ENCODE measurements at regions not wholly inside any gene's neighbourhood (a gene's known extent, or its start where the extent isn't known, plus 50 kb on each side); places are given as distances from the start of the nearest gene placed in this dataset.

DNA sequence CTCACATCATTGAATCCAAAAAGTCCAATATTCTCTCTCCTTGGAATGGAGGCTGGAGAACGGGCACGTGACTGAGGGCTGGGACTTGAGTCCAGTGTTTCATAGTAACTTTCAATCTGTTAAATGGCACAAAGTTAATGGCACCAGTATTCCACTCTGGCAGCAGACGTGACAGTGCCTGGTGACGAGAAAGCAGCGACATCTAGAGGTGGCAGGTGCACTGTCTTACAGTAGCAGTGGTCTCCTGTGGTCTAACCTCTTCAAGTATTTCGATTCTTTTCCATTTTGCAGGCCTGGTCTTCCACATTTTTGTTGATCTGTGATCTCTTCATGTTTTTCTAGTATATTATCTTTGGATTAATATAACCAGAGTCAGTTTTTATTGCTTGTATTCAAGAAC, 107.1 kb downstream of the OXSM start:
- TF ChIP-seq, protein P1, sequence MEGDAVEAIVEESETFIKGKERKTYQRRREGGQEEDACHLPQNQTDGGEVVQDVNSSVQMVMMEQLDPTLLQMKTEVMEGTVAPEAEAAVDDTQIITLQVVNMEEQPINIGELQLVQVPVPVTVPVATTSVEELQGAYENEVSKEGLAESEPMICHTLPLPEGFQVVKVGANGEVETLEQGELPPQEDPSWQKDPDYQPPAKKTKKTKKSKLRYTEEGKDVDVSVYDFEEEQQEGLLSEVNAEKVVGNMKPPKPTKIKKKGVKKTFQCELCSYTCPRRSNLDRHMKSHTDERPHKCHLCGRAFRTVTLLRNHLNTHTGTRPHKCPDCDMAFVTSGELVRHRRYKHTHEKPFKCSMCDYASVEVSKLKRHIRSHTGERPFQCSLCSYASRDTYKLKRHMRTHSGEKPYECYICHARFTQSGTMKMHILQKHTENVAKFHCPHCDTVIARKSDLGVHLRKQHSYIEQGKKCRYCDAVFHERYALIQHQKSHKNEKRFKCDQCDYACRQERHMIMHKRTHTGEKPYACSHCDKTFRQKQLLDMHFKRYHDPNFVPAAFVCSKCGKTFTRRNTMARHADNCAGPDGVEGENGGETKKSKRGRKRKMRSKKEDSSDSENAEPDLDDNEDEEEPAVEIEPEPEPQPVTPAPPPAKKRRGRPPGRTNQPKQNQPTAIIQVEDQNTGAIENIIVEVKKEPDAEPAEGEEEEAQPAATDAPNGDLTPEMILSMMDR (IDR thresholded peaks at IDR 0.05) = peak in 1 of 6 experiments; percentile 4
- no peak for TF ChIP-seq POLR2A (IDR thresholded peaks at IDR 0.05)
